HG03108 (cell line): ENCODE measurements at regions not wholly inside any gene's neighbourhood (a gene's known extent, or its start where the extent isn't known, plus 50 kb on each side); places are given as distances from the start of the nearest gene placed in this dataset.
"Not testable (repeated sequence)": the region's sequence is repeated elsewhere in the genome, so short reads cannot be mapped to it uniquely, and the experiment has no call there.

Experiments used
- ATAC-seq: cut with Tn5 transposase; IDR thresholded peaks from one replicate; pipeline ENCODE4 v1.9.1; 2021; ENCODE audit warnings: moderate library complexity; ENCODE audit not compliant: unreplicated experiment

GRCh38 chr13:104967836-104968630 is 1567.4 kb downstream of the EFNB2 start:
- no peak for ATAC-seq

- no peak for ATAC-seq
Observed at GRCh38 chr13:104967376-104967775, 1568.1 kb downstream of the EFNB2 start.

- ATAC-seq = no peak
Observed at GRCh38 chr13:104962411-104962810, 1573.1 kb downstream of the EFNB2 start.

GRCh38 chr13:104961246-104961645 is 1574.2 kb downstream of the EFNB2 start:
- no peak for ATAC-seq

- ATAC-seq = no peak
Observed at GRCh38 chr13:104954210-104954609, 1581.3 kb downstream of the EFNB2 start.

- no peak for ATAC-seq
Observed at GRCh38 chr13:104953588-104953987, 1581.9 kb downstream of the EFNB2 start.

- no peak for ATAC-seq
Observed at GRCh38 chr13:104949840-104950740, 1585.4 kb downstream of the EFNB2 start.

- no peak for ATAC-seq
Observed at GRCh38 chr13:104944176-104944575, 1591.3 kb downstream of the EFNB2 start.

- no peak for ATAC-seq
Observed at GRCh38 chr13:104943331-104943730, 1592.1 kb downstream of the EFNB2 start.

GRCh38 chr13:104937881-104938280 is 1597.6 kb downstream of the EFNB2 start:
- ATAC-seq = no peak

GRCh38 chr13:104936304-104936703 is 1599.2 kb downstream of the EFNB2 start:
- ATAC-seq = no peak

- ATAC-seq = not testable (repeated sequence)
Observed at GRCh38 chr13:104920513-104920912, 1614.9 kb downstream of the EFNB2 start.

GRCh38 chr13:104920091-104920490 is 1615.4 kb downstream of the EFNB2 start:
- no peak for ATAC-seq

GRCh38 chr13:104900191-104900817 is 1635.2 kb downstream of the EFNB2 start:
- ATAC-seq = no peak

GRCh38 chr13:104898484-104898883 is 1637.0 kb downstream of the EFNB2 start:
- no peak for ATAC-seq

GRCh38 chr13:104895521-104895920 is 1639.9 kb downstream of the EFNB2 start:
- no peak for ATAC-seq

- ATAC-seq = no peak
Observed at GRCh38 chr13:104875038-104875754, 1660.3 kb downstream of the EFNB2 start.

GRCh38 chr13:104872153-104872552 is 1663.3 kb downstream of the EFNB2 start:
- no peak for ATAC-seq

GRCh38 chr13:104871456-104871855 is 1664.0 kb downstream of the EFNB2 start:
- ATAC-seq = no peak

- ATAC-seq = no peak
Observed at GRCh38 chr13:104869501-104869900, 1666.0 kb downstream of the EFNB2 start.

GRCh38 chr13:104868806-104869205 is 1666.7 kb downstream of the EFNB2 start:
- no peak for ATAC-seq
